Right lobe of liver (tissue), 4 donors: ENCODE measurements at regions not wholly inside any gene's neighbourhood (a gene's known extent, or its start where the extent isn't known, plus 50 kb on each side); places are given as distances from the start of the nearest gene placed in this dataset.

Experiments
- POLR2A ChIP-seq: fragments of 450-650 bp; IDR thresholded peaks from one replicate; pipeline ENCODE4 v1.6.1; 2017; ENCODE audit warnings: antibody characterized with exemption, mild to moderate bottlenecking
- TF ChIP-seq, protein P1 (sequence below), 4 donors: fragments of 200-600 bp in 3 of 4; fragments of 450-650 bp in 1 of 4; IDR thresholded peaks; one replicate each; pipeline versions ENCODE4 v1.5.1 to v1.8.0; 2016 to 2022; ENCODE audit warnings: antibody characterized with exemption in 4 of 4, mild to moderate bottlenecking in 2 of 4
- donor health status: DM: no; HTN: no; CAD: no.
- donor health status: DM: no; HTN: no; CAD: no.
- donor health status: DM: no; HTN: yes; CAD: no.

- TF ChIP-seq, protein P1, sequence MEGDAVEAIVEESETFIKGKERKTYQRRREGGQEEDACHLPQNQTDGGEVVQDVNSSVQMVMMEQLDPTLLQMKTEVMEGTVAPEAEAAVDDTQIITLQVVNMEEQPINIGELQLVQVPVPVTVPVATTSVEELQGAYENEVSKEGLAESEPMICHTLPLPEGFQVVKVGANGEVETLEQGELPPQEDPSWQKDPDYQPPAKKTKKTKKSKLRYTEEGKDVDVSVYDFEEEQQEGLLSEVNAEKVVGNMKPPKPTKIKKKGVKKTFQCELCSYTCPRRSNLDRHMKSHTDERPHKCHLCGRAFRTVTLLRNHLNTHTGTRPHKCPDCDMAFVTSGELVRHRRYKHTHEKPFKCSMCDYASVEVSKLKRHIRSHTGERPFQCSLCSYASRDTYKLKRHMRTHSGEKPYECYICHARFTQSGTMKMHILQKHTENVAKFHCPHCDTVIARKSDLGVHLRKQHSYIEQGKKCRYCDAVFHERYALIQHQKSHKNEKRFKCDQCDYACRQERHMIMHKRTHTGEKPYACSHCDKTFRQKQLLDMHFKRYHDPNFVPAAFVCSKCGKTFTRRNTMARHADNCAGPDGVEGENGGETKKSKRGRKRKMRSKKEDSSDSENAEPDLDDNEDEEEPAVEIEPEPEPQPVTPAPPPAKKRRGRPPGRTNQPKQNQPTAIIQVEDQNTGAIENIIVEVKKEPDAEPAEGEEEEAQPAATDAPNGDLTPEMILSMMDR (IDR thresholded peaks at IDR 0.05), result no peak
- TF ChIP-seq POLR2A, result no peak
Observed at GRCh38 chrX:65045001-65045400, 68.8 kb upstream of the ZC4H2 start.
